T-helper 1 cell (primary cell): ENCODE measurements at regions not wholly inside any gene's neighbourhood (a gene's known extent, or its start where the extent isn't known, plus 50 kb on each side); places are given as distances from the start of the nearest gene placed in this dataset.

Experiments used
- DNase-seq, 5 donors: peaks; one replicate each; pipeline ENCODE4 v3.0.0-alpha.2; 2012 to 2020

GRCh38 chr20:39234520-39235095 is 272.5 kb downstream of the DHX35 start:
- no peak for DNase-seq

- no peak for DNase-seq
Observed at GRCh38 chr20:39233755-39234154, 271.6 kb downstream of the DHX35 start.

GRCh38 chr20:39227416-39227815 is 265.3 kb downstream of the DHX35 start:
- DNase-seq, result no peak

DNA sequence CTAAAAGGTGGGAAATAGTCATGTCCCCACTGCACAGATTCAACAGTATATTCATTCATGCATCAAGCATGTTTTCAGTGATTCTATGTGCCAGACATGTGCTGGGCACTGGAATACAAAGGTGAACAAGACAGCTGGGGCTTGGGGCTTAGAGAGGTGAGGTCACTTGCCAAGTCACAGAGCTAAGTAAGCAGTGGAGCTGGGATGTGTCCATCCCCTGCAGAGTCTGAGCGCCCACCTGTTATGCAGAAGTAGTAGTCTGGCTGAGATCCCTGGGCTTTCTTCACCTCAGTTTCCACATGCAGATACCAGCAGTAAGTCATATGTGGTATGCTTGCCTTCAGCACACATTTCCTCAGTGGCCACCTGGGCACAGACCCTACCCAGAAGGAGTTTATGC is 263.8 kb downstream of the DHX35 start:
- DNase-seq, result no peak

DNA sequence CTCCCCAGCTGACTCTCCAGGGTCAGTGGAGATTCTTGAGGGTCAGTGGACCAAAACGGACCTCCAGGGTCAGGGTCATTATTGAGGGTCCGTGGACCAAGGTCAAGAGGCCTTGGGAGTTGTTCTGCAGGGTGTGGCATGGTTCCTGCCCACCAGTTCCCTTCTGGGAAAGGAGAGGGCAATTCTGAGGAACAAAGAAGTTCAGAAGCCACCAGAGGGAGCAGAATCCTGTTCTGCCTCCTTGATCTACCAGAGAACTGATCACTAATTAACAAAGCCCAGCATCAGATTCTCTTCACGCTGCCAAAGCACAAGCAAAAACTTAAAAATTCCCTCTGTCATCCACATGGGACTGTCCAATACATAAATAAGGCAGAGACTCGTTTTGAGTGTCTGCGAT is 263.4 kb downstream of the DHX35 start:
- no peak for DNase-seq

DNA sequence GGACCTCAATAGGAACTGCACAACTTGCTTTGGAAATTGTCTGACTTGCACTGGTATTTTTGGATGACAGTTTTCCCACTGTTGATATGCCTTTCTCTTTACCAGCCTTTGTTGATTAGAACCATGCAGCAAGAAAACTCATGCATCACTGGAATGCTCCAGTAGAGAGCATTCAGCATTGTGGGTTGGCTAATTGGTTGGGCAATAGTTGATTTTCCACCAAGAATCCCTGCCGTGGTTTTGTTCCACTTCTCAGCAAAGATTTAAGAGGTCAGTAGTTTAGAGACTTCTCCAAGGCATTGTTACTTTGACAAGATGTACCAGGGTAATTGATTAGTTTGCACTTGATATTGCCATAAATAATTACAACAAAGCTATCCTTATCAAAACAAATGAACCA is 260.0 kb downstream of the DHX35 start:
- no peak for DNase-seq

GRCh38 chr20:39216195-39216594 is 254.1 kb downstream of the DHX35 start:
- no peak for DNase-seq

DNA sequence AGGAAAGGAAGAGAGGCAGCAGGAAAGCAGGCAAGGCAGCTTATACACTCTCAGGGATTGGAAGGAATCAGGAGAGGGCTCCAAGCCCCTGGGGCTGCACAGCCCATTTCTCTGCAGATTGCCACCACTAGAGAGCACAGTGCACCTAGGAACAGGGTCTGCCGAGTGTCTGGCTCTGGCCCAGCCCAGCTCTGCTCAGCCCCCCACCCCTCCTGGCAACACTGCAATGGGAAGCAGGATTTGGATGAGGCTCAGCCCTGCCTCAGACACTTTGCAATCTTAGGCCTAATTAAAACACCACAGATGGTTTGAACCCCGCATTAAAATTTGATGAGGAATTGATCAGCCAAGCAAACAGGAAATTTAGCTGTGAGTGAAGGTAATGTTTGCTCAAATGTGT is 252.7 kb downstream of the DHX35 start:
- no peak for DNase-seq

- no peak for DNase-seq
Observed at GRCh38 chr20:39213476-39214145, 251.5 kb downstream of the DHX35 start.

- no peak for DNase-seq
Observed at GRCh38 chr20:39211060-39211748, 249.1 kb downstream of the DHX35 start.

DNA sequence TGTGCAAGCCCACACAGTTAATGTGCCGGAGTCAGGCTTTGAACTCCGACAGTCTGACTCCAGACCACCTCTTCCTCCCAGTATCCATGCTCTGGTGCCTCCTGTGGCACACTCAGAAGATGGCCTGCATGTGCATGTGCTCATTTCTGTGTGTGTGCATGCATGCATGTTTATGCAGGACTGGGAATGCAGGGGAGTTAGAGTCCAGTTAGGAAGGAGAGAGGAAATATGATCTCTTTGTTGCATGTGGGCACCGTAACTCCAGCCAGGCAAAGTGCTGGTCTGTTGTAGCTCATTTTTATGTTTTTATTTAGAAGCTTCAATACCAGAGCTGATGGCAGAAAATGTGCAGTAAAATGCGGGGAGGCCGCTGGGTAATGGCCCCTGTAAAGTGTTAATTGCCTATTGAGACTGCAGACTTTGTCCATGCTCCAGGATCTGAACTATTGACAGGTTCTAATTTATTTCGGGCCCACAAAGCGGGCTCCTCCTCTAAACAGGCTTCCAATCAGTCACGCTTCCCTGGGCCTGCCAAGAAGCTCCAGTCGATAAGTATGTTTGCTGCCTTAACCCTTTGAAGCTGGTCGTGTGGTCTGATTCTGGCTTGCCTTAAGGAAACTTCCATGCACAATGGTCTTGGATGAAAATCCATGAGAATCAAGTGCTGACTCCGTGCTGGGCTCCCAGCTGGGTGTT is 248.3 kb downstream of the DHX35 start:
- DNase-seq, result no peak

DNA sequence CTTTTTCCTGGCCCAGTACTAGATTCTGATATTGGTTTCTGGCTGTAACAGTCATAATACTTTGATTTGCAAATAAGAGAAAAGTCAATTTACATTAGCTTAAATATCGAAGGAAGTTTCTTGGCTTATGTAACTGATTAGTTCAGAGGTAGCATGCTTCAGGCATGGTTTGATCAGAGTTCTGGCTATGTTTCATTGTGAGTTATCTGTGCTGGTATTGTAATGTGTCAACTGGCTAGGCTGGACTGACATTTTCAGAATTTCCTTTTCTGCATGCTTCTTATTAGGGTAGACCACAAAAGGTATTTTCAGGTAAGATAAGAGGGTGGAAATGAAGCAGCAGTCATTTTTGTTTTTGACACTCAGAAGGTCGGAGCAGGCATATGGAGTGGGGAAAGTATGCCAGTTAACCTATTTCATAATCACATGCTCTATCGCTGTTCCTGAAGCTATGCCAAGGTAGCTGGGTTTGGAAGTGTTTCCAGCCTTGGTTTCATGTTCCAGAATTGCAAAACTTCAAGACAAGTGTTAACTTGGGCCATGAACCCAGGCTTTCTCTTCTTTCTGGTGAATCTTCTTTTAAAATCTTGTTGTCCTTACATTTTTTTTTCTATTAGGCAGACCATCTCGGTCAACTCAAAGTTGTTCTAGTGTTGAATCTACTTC is 244.9 kb downstream of the DHX35 start:
- DNase-seq, result no peak

- DNase-seq, result no peak
Observed at GRCh38 chr20:39195582-39196021, 233.5 kb downstream of the DHX35 start.

DNA sequence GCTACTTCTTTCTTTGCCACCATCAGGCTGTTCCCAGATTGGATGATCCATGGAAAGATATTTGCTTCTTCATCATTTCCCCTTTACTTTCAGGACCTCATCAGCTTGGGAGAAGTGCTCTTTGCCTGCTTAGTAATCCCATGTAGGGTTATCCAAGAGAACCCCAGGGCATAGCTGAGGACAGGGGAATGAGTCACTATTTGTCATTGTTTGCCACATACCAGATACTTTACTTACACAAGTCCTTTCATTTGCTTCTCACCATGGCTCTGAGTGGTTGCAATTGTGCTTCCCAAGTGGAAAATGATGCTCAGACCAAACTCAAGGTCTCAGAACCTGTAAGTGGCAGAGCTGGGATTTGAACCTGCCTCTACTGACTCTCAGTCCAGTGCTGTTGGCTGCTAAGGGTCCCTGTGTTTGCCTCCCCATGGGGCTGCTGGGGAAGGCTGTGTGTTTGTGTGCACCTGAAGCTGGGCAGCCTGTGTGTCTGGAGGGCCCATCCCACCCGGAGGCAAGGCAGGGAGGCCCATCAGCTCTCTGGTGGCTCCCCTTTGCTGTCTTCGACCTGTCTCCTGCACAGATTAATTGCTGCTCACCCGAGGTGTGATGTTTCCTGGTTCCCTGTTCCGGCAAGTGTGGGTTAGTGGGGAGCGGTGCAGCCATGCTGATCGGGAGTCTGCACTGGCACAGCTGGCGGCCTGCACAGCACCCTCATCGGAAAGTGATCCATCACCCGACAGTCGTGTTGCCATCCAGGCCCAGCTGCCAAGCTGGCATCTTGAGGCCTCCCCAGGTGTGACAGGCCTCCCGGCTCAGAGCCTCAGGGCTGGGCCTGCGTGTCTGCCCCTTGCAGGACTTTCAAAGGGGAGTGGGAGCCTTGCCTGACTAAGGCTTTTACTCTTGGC is 228.8 kb downstream of the DHX35 start:
- no peak for DNase-seq

- no peak for DNase-seq
Observed at GRCh38 chr20:39188266-39188765, 226.2 kb downstream of the DHX35 start.

- DNase-seq, result no peak
Observed at GRCh38 chr20:39181490-39181889, 219.3 kb downstream of the DHX35 start.

- DNase-seq, result no peak
Observed at GRCh38 chr20:39176457-39176856, 214.3 kb downstream of the DHX35 start.

DNA sequence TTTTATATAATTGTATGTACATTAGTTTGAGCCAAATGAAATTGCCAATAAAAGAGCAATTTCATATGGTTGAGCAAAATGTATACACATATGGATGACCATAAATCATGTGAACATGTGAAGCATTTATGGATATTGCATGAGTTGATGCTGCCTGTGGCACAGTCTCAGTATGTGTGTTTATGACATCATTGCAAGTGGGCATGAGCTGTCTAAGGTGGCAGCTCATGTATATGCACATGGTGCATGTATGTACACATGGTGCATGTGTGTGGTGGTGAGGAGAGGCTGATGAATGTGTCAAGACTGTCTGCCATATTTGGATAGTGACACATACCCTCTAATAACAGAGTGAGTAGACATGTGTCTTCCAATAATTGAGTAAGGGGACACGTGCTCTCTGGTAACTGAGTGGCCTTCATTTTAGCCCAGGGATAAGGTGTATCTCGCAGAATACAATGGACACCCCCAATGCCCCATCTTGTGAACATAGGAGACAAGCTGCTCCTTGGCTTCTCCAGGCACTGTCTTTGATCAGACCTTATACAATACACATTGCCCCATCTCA is 208.8 kb downstream of the DHX35 start:
- no peak for DNase-seq

- no peak for DNase-seq
Observed at GRCh38 chr20:39165099-39165498, 203.0 kb downstream of the DHX35 start.

DNA sequence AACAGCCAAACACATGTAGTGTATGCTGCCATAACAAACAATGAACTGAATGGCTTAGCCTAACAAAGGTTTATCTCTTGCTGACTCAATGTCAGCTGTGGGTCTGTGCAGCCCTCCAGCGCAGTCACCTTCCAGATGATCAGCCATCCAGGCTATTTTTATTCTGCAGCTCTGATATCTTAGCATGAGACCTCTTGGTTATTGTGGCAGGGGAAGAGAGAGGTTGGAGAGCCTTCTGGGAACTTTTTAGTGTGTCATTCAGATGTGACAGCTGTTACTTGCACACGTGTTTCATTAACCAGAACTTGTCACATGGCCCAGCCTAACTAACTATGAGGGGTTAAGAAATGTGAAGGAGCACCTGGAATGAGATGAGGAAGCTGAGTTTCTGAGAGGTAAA is 202.5 kb downstream of the DHX35 start:
- DNase-seq, result no peak

GRCh38 chr20:39163993-39164392 is 201.8 kb downstream of the DHX35 start:
- no peak for DNase-seq
